SKM-1 (cell line): ENCODE measurements at regions not wholly inside any gene's neighbourhood (a gene's known extent, or its start where the extent isn't known, plus 50 kb on each side); places are given as distances from the start of the nearest gene placed in this dataset.

Source experiments
- DNase-seq: peaks from one replicate; lab custom pipeline; 2025; ENCODE audit not compliant: unreplicated experiment; lab: John Stamatoyannopoulos, UW

- DNase-seq, result no peak
Observed at GRCh38 chr2:145609951-145610350, 1090.0 kb upstream of the ZEB2 start.

GRCh38 chr2:145601361-145601925 is 1081.5 kb upstream of the ZEB2 start:
- DNase-seq, result no peak

- no peak for DNase-seq
Observed at GRCh38 chr2:145600811-145601210, 1080.9 kb upstream of the ZEB2 start.

- DNase-seq, result no peak
Observed at GRCh38 chr2:145599756-145600155, 1079.8 kb upstream of the ZEB2 start.

GRCh38 chr2:145598434-145598833 is 1078.5 kb upstream of the ZEB2 start:
- DNase-seq, result no peak

- no peak for DNase-seq
Observed at GRCh38 chr2:145597809-145598208, 1077.9 kb upstream of the ZEB2 start.

- DNase-seq, result no peak
Observed at GRCh38 chr2:145597006-145597405, 1077.1 kb upstream of the ZEB2 start.

GRCh38 chr2:145596416-145596815 is 1076.5 kb upstream of the ZEB2 start:
- DNase-seq, result no peak

GRCh38 chr2:145595296-145595695 is 1075.4 kb upstream of the ZEB2 start:
- no peak for DNase-seq

GRCh38 chr2:145593991-145594614 is 1074.2 kb upstream of the ZEB2 start:
- DNase-seq, result no peak

GRCh38 chr2:145593280-145593679 is 1073.4 kb upstream of the ZEB2 start:
- DNase-seq, result no peak

- DNase-seq, result no peak
Observed at GRCh38 chr2:145592361-145592760, 1072.4 kb upstream of the ZEB2 start.

- DNase-seq, result no peak
Observed at GRCh38 chr2:145591109-145591809, 1071.3 kb upstream of the ZEB2 start.

GRCh38 chr2:145587922-145588321 is 1068.0 kb upstream of the ZEB2 start:
- DNase-seq, result no peak

GRCh38 chr2:145584353-145584752 is 1064.4 kb upstream of the ZEB2 start:
- no peak for DNase-seq

- no peak for DNase-seq
Observed at GRCh38 chr2:145573608-145574007, 1053.7 kb upstream of the ZEB2 start.

GRCh38 chr2:145572238-145572637 is 1052.3 kb upstream of the ZEB2 start:
- DNase-seq, result no peak

- DNase-seq, result no peak
Observed at GRCh38 chr2:145569108-145569507, 1049.2 kb upstream of the ZEB2 start.

- no peak for DNase-seq
Observed at GRCh38 chr2:145563741-145564615, 1044.1 kb upstream of the ZEB2 start.

GRCh38 chr2:145561152-145561551 is 1041.2 kb upstream of the ZEB2 start:
- DNase-seq, result no peak

- DNase-seq, result no peak
Observed at GRCh38 chr2:145558617-145559350, 1038.9 kb upstream of the ZEB2 start.
